Activated naive CD4-positive, alpha-beta T cell treated with anti-CD3 and anti-CD28 coated beads, Interleukin-2, amount 50 U/mL, for 24 hours (primary cell): ENCODE measurements at regions not wholly inside any gene's neighbourhood (a gene's known extent, or its start where the extent isn't known, plus 50 kb on each side); places are given as distances from the start of the nearest gene placed in this dataset.

ENCODE experiments used
- H3K27ac Mint-ChIP-seq: one replicate; pipeline ENCODE4 v1.8.0; 2021; ENCODE audit warnings: mild to moderate bottlenecking, mixed read lengths
- H3K27me3 Mint-ChIP-seq: one replicate; pipeline ENCODE4 v1.8.0; 2021; ENCODE audit warnings: mixed read lengths
- H3K36me3 Mint-ChIP-seq: one replicate; pipeline ENCODE4 v1.8.0; 2021; ENCODE audit warnings: mixed read lengths
- H3K4me1 Mint-ChIP-seq: one replicate; pipeline ENCODE4 v1.8.0; 2021; ENCODE audit warnings: mixed read lengths
- H3K4me3 Mint-ChIP-seq: one replicate; pipeline ENCODE4 v1.8.0; 2021; ENCODE audit warnings: mild to moderate bottlenecking, mixed read lengths
- H3K9me3 Mint-ChIP-seq: one replicate; pipeline ENCODE4 v1.8.0; 2021; ENCODE audit warnings: mixed read lengths

DNA sequence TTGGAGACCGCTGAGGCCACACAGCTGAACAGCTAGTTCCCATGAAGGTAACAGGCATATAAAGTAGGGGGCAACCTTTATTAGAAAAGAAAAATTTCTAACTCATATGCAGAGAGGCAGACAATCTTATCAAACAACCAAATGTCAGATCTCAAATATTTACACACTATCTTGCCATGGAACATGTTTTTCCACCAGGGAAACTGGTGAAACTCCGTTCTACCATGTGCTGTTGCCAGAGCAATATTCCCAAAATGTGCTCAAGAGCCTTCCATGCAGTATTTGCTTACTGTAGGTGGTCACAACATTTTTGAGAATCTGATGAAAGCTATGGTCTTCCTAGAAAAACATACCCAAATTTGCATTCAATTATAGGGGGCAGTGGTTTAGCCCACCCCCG lies 143.4 kb upstream of the MAGI3 start:
- no peak overlapping the region for H3K4me3 Mint-ChIP-seq
- no peak overlapping the region for H3K27ac Mint-ChIP-seq
- no peaks in the 10 kb centered on the region for H3K4me1 Mint-ChIP-seq
- H3K36me3 Mint-ChIP-seq, result no peaks in the 10 kb centered on the region
- H3K9me3 Mint-ChIP-seq, result no peaks in the 10 kb centered on the region
- H3K27me3 Mint-ChIP-seq, result peaks cover 4% of the 10 kb centered on the region

DNA sequence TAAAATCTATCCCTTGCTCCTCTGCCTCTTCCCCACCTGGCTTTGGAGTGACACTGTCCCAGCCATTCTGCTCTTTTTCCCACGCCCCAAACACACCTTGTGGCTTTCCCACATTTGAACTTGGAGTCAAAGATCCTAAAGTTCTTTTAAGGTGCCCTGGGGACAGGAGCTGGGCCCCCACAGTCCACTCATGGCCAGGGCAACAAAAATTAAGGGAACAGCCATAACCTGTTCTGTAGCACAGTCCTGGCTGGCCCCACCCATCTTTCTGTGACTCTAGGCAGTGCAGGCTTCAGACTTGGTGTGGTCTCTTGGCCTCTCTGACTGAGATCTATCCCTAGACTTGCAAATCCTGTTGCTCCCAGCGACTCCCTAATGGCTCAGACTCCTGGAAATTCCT lies 143.0 kb upstream of the MAGI3 start:
- Mint-ChIP-seq H3K4me1 (no peaks in the 10 kb centered on the region), H3K9me3 (no peaks in the 10 kb centered on the region), H3K4me3 (no peak overlapping the region), H3K27ac (no peak overlapping the region), H3K36me3 (no peaks in the 10 kb centered on the region), H3K27me3 (peaks cover 8% of the 10 kb centered on the region)

DNA sequence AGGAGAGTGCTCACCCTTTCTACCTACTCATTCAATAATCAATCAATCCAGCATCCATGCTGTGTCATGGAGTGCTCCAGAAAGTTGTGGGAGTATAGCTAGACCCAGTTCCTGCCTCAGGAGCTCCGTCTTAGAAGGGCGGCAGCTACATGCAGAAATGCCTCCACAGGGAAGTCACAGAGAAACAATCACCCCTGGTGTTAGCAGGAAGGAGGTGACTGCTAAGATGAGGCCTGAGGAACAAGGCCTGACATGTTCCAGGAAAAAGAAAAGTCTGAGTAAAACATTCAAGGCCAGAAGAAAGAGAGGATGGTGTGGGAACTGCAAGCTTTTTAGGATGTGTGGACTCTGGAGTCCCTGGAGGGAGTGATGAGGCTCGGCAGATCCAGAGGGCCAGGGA lies 142.5 kb upstream of the MAGI3 start:
- H3K27ac Mint-ChIP-seq, result no peak overlapping the region
- no peaks in the 10 kb centered on the region for H3K9me3 Mint-ChIP-seq
- H3K36me3 Mint-ChIP-seq, result no peaks in the 10 kb centered on the region
- peaks cover 11% of the 10 kb centered on the region for H3K27me3 Mint-ChIP-seq
- no peak overlapping the region for H3K4me3 Mint-ChIP-seq
- no peaks in the 10 kb centered on the region for H3K4me1 Mint-ChIP-seq

DNA sequence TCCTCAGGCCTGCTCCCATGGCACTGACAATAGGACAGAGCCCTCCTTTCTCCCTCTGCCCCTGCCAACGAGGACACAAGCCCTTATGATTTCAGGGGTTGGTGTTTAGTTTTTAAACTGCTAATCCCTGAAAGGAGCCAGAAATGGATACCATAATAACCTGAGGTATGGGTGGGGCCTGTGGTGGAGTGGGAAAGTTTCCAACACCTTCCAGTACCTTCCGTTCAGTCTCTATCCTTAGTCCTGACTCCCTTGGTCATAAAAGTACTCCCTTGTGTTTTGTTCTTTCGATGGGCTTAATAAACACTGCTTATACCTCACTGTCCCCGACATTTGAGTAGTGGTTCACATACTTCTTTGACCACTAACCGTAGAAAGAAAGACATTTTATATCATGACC lies 141.8 kb upstream of the MAGI3 start:
- Mint-ChIP-seq H3K36me3 (no peaks in the 10 kb centered on the region), H3K4me3 (no peak overlapping the region), H3K27ac (no peak overlapping the region), H3K9me3 (no peaks in the 10 kb centered on the region), H3K4me1 (no peaks in the 10 kb centered on the region), H3K27me3 (peaks cover 11% of the 10 kb centered on the region)

DNA sequence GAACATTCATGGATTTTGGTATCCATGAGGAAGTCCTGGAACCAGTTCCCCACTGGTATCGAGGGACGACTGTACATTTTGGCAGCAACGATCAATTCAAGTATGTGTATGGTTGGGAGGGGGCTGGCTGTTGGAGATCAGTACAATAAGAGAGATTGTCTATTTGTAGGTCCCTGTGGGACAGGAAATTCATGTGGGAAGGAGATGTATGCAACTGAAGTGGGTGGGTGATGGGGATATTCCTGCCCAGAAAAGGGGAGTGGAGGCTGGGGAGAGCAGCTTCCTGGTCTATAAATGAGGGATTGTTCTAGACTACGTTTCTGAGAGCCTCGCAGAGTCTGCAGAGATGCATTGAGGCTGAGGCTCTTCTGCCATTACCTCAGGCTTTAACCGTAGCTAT lies 140.2 kb upstream of the MAGI3 start:
- no peak overlapping the region for H3K4me3 Mint-ChIP-seq
- H3K9me3 Mint-ChIP-seq, result no peaks in the 10 kb centered on the region
- no peaks in the 10 kb centered on the region for H3K4me1 Mint-ChIP-seq
- H3K36me3 Mint-ChIP-seq, result no peaks in the 10 kb centered on the region
- no peak overlapping the region for H3K27ac Mint-ChIP-seq
- H3K27me3 Mint-ChIP-seq, result peaks cover 15% of the 10 kb centered on the region

DNA sequence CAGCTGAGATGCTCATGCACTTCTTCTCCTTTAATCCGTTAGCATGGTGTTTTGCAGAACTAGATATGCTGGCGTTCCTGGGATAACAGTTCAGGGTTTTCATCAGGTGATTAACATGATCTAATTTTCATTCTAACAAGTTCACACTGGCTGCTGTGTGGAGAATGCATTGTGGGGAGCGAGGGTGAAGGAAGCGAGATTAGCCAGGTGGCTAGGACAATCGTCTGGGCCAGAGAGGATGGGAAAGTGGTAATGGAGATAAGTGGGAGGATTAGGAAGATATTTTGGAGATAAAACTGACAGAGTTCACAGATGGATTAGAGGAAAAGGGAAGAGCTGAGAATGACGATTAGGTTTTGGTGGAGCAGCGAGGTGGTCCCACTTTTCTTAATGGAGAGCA lies 138.1 kb upstream of the MAGI3 start:
- H3K9me3 Mint-ChIP-seq, result no peaks in the 10 kb centered on the region
- no peaks in the 10 kb centered on the region for H3K4me1 Mint-ChIP-seq
- no peak overlapping the region for H3K4me3 Mint-ChIP-seq
- no peak overlapping the region for H3K27ac Mint-ChIP-seq
- H3K36me3 Mint-ChIP-seq, result no peaks in the 10 kb centered on the region
- H3K27me3 Mint-ChIP-seq, result peaks cover 15% of the 10 kb centered on the region

DNA sequence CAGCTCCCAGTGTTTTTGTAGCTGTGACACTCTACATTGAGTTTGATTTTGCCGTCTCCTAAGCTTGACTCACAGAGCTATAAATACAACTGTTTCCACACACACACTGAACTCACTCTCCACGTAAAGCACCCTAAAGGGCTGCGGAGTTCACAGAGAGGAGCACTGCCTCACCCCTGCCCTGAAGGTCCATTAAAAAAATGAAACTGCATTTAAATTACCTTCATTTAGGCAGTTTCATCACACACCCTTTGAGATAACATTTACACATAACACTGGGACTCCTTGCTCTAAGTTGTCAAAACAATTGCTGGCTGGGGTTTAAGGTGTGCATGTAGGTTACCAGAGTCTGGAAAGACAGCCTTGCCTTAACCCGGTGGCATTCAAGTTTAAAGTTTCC lies 137.1 kb upstream of the MAGI3 start:
- no peaks in the 10 kb centered on the region for H3K36me3 Mint-ChIP-seq
- H3K27ac Mint-ChIP-seq, result no peak overlapping the region
- no peaks in the 10 kb centered on the region for H3K9me3 Mint-ChIP-seq
- H3K4me1 Mint-ChIP-seq, result no peaks in the 10 kb centered on the region
- H3K4me3 Mint-ChIP-seq, result no peak overlapping the region
- H3K27me3 Mint-ChIP-seq, result peaks cover 15% of the 10 kb centered on the region

DNA sequence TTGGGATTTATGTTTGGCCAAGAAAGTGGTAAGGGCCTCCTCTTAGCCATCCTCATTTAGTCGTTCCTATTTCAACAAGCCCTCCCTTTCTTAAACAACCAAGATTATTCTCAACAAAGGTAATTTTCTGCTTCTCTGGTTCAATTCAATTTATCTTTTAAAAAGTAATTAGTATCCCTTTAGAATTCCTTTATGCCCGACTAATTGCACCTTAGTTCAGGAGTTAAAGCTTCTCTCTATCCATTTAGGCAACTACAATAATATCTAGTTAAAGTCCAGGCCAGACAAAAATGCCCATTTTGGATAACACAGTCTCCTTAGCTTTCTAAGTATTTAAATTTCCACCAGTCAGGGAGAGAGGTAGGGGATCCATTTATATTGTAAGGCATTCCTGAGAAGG lies 136.7 kb upstream of the MAGI3 start:
- Mint-ChIP-seq H3K27ac (no peak overlapping the region), H3K9me3 (no peaks in the 10 kb centered on the region), H3K4me1 (no peaks in the 10 kb centered on the region), H3K4me3 (no peak overlapping the region), H3K36me3 (no peaks in the 10 kb centered on the region), H3K27me3 (peaks cover 15% of the 10 kb centered on the region)

DNA sequence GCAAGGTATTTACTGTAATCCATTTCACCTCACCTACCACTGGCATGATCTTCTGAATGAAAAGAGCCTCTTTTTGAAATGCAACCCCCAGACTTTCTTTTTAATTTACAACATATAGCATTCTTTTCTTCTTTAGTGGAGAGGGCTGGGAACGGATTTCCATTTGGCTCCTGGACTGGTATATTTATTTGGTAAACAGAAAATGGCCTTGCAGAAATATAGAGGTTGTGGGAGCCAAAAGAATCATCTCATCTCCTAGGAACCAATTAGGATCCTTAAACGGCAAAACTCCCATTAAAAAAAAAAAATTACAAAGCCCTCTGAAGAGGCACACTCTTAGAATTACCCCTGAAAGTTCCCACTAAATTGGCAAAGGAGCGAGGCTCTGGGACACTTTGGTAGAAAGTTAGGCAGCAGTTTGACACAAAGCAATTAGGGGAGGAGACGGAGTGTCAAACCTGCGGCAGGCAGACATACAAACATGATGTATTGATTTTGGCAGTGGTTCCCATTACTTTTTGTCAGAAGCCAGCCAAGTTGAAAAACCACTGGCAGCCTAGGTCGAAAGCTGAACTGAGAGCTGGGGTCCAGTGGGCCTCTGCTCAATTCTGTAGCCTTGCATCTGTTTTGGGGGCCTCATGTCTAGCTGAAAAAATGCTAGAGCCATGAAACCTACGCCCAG lies 135.1 kb upstream of the MAGI3 start:
- Mint-ChIP-seq H3K27me3 (peaks cover 15% of the 10 kb centered on the region), H3K36me3 (no peaks in the 10 kb centered on the region), H3K9me3 (no peaks in the 10 kb centered on the region), H3K4me1 (no peaks in the 10 kb centered on the region), H3K4me3 (no peak overlapping the region), H3K27ac (no peak overlapping the region)

DNA sequence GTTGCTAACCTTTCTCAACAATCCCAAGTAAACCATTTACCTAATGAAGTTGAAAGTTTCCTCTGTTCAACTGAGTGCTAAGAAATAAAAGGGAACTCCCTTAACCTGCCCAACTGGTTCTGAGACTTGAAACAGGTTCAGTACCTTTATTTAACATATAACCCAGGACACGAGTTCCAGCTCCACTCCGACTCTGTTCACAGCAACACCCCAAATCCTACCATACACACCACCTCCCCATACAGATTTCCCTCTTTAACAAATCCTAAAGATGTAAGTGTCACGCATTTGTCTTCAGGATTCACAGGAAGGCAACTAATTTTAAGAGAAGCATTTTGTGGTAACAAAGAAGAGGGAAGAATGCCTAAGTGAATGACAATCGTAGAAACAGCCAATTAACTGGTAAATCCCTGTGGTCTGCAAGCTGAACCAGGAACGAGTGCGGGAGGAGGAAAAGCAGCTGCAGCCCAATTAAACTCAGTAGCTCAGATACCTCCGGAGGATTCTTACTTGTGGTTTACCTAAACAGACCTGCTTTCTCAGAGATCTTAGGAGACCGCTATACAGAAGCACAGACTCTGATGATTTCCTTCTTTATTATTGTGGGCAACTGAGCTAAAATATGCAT lies 134.5 kb upstream of the MAGI3 start:
- no peak overlapping the region for H3K27ac Mint-ChIP-seq
- peaks cover 19% of the 10 kb centered on the region for H3K27me3 Mint-ChIP-seq
- no peaks in the 10 kb centered on the region for H3K36me3 Mint-ChIP-seq
- no peaks in the 10 kb centered on the region for H3K9me3 Mint-ChIP-seq
- no peaks in the 10 kb centered on the region for H3K4me1 Mint-ChIP-seq
- no peak overlapping the region for H3K4me3 Mint-ChIP-seq

DNA sequence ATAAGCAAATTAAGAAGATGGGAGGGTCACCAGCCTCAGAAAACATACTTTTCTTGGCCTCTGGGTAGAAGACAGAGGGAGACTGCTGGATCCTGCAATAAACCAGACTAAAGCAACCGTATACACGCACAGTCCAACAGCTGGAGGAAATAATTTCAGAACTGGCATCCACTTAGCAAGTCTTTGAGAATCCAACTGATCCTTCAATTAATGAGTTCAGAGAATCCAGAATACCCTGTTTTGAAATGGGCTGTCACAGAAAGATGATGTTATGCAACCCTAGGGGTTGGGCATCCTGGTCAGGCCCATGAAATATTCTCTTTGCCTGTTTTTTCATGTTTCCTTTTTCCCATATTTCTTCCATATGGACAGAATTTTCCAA lies 134.0 kb upstream of the MAGI3 start:
- H3K4me1 Mint-ChIP-seq, result no peaks in the 10 kb centered on the region
- no peaks in the 10 kb centered on the region for H3K36me3 Mint-ChIP-seq
- H3K27me3 Mint-ChIP-seq, result peaks cover 22% of the 10 kb centered on the region

DNA sequence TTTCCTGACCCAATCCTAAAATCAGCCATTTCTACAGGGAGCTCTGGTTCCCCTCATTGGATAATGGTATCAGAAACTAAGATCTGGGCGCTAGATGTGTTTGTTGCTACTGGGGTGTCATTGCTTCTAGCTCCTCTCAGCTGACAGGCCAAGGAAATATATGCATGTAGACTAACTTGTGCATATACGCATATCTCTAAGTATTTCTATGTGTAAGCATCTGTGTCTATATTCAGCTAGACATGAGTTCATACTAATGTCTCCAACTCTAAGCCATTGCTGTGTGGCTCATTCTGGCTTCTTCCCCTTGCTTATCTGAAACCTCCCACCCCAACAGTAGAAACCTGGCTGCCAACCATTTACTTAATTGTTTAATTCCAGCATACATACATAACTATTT lies 130.3 kb upstream of the MAGI3 start:
- Mint-ChIP-seq H3K27ac (no peak overlapping the region), H3K27me3 (peaks cover 15% of the 10 kb centered on the region), H3K4me3 (no peak overlapping the region), H3K36me3 (no peaks in the 10 kb centered on the region), H3K9me3 (no peaks in the 10 kb centered on the region), H3K4me1 (no peaks in the 10 kb centered on the region)

More for the DNA sequence above, 134.0 kb upstream of the MAGI3 start:
- Mint-ChIP-seq H3K4me3 (no peak overlapping the region), H3K27ac (no peak overlapping the region), H3K9me3 (no peaks in the 10 kb centered on the region)

DNA sequence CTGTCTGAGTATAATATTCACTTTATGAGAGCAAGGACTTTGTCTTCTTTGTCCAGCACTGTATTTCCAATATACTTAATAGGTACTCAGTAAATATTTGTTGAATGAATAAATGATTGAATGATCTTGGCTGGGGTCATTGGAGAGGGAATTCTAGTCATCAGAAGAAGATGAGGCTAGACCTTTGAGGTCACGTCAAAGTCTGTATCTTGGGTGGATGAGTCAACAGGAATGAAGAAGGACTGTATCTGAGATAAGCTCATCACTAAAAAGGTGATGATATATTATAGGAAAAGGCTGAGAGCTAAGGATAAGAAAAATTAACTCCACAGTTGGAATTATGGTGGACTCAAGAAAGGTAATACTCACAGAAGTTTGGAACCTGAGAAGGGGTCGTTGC lies 125.1 kb upstream of the MAGI3 start:
- H3K27ac Mint-ChIP-seq, result no peak overlapping the region
- H3K27me3 Mint-ChIP-seq, result peaks cover 12% of the 10 kb centered on the region
- no peaks in the 10 kb centered on the region for H3K4me1 Mint-ChIP-seq
- no peaks in the 10 kb centered on the region for H3K9me3 Mint-ChIP-seq
- no peak overlapping the region for H3K4me3 Mint-ChIP-seq
- H3K36me3 Mint-ChIP-seq, result no peaks in the 10 kb centered on the region

DNA sequence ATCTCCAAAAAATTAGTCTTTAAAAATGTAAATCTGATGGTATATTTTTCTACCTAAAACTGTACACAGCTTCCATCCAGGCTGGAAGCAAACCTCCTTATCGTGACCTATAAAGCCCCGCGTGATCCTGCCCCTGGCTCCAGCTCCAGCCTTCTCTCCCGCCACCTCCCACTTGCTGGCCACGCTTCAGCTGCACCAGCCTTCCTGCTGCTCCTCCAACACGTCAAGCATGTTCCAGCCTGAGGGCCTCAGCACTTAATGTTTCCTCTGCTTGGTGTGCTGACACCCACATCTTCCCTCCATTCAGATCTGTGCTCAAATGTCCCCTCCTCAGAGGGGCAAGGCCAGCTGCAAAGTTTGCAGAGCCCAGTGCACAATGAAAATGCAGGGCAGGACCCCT lies 123.5 kb upstream of the MAGI3 start:
- H3K27ac Mint-ChIP-seq, result no peak overlapping the region
- no peaks in the 10 kb centered on the region for H3K9me3 Mint-ChIP-seq
- H3K36me3 Mint-ChIP-seq, result no peaks in the 10 kb centered on the region
- H3K27me3 Mint-ChIP-seq, result peaks cover 5% of the 10 kb centered on the region
- H3K4me3 Mint-ChIP-seq, result no peak overlapping the region
- no peaks in the 10 kb centered on the region for H3K4me1 Mint-ChIP-seq

DNA sequence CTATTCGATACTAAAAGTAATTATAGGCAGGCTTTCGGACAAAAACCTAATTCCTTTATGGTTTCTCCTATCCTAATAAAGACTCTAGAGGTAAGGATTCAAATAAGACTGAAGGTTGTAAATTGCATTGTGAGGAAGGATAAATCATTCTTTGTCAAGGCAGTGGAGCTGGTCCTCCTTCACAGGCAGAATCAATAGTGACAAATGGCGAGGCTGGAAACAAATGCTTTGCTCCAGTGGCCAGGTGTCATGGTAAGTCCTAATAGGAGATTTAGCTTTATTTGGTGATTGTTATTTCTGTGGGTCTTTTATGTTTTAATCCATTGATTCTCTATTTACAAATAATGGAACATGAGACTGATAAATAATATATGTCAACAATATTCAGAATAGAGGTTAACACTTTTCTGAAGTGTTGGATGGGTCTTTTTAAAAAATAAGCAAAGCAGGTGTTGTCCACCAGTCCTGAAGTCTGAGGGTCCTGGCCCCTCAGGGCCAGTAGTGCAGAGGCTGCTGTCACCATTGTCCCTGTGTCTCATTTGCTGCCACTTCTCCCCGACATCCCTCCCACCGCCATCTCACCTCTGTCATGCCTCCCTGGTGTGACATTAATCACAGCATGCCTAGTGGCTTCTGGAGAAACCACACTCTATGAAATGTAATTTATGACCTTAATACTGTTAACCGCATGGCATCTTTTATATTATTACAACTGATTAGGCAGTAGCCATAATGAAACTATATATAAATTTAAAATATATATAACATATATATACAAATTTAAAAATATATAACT lies 120.9 kb upstream of the MAGI3 start:
- peaks cover 4% of the 10 kb centered on the region for H3K27me3 Mint-ChIP-seq
- no peak overlapping the region for H3K27ac Mint-ChIP-seq
- no peaks in the 10 kb centered on the region for H3K36me3 Mint-ChIP-seq
- H3K4me1 Mint-ChIP-seq, result no peaks in the 10 kb centered on the region
- H3K9me3 Mint-ChIP-seq, result no peaks in the 10 kb centered on the region
- H3K4me3 Mint-ChIP-seq, result no peak overlapping the region

DNA sequence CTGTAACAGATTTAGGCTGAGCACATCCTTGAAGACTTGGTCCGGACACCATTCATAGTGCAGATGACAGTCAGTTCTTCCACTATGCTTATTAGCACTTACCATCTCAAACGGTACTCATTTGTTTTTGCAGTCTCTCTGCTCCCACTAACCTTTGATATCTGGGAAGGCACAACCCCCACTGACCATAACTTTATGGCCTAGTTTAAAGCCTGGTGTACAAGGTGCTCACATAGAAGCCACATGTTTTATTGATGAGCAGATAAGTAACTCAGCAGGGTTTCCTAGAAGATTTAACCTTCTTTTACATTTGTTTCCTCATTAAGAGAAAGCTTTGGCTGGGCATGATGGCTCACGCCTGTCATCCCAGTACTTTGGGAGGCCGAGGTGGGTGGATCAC lies 119.3 kb upstream of the MAGI3 start:
- no peaks in the 10 kb centered on the region for H3K9me3 Mint-ChIP-seq
- H3K4me3 Mint-ChIP-seq, result no peak overlapping the region
- no peaks in the 10 kb centered on the region for H3K36me3 Mint-ChIP-seq
- H3K27ac Mint-ChIP-seq, result no peak overlapping the region
- H3K4me1 Mint-ChIP-seq, result no peaks in the 10 kb centered on the region
- peaks cover 7% of the 10 kb centered on the region for H3K27me3 Mint-ChIP-seq
